Activated CD4-positive, alpha-beta T cell treated with anti-CD3 and anti-CD28 coated beads, Interleukin-2, amount 50 U/mL, for 4 hours (primary cell): ENCODE measurements at regions not wholly inside any gene's neighbourhood (a gene's known extent, or its start where the extent isn't known, plus 50 kb on each side); places are given as distances from the start of the nearest gene placed in this dataset.

ENCODE experiments used
- DNase-seq, 2 experiments: peaks; one replicate each; pipeline ENCODE4 v3.0.0-alpha.2; 2020

DNA sequence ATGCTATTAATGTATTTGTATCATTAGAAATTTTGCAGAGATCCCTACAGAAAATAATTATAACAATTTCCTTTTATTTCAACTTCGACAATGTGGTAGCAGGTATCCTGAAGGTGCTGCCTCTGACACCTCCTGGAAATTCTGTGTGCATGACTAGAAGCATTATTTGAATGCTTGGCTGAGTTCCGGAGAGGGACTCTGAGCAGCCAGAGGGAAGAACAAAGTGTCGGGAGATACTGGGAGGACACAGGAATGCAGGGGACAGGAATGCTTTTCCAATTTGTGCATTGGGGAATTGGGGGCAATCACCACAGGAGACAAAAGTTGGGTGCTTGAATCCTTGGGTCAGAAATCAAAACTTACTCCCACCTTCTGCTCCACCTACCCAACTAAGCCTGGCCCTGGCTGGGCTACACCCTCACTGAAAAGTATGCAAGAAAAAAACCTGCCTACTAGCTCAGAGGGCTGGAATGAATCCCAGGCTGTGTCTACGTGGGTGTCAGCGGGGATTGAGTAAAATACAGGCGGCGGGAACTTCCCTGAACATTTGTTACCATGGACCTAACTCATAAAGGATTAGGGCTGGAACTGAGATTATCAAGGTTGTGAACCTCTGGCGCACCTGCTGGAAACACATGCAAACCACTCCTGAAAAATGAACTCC lies 299.3 kb downstream of the SOX11 start:
- DNase-seq: no peak

- DNase-seq: no peak
Measured at GRCh38 chr2:5995832-5996231, 303.6 kb downstream of the SOX11 start.

- DNase-seq: no peak
Measured at GRCh38 chr2:6008186-6008585, 316.0 kb downstream of the SOX11 start.

- no peak for DNase-seq
Measured at GRCh38 chr2:6008726-6009125, 316.5 kb downstream of the SOX11 start.

DNA sequence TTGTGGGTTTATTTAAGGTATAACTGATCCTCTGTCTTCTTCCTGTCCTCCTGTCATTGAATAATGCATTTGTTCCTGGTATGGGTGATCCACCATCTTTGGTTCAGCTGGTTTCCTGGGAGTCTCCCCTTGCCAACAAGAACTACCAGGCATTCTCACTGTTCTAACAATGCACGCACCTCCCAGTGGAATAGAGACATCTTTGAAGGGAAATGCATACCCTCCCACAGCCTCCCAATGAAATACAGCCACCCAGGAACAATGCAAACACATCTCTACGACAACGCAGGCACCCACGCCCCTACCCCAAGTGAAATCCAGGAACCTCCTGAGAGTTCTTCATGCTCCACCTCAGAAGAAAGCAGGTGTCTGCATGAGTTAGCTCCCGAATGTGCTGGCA lies 318.0 kb downstream of the SOX11 start:
- DNase-seq: no peak

DNA sequence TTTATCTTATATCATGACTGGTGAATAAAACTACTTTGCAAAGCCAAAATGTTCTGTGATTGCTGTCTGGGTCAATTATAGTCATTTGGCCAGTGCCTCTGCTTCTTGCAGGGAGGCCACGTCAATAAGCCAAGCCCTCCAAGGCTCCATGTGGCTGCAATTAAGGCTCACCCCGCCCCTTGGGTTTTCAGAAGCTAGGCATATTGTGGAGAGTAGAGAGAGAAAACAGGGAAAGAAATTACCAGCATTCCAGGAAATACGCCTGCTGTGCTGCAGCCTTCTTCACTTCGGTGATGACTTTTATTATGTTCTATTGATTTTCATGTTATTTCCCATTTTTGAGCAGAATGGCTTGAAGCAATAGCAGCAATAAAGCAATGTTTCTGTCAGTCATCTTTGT lies 319.7 kb downstream of the SOX11 start:
- no peak for DNase-seq

- DNase-seq: no peak
Measured at GRCh38 chr2:6017736-6018286, 325.6 kb downstream of the SOX11 start.

DNA sequence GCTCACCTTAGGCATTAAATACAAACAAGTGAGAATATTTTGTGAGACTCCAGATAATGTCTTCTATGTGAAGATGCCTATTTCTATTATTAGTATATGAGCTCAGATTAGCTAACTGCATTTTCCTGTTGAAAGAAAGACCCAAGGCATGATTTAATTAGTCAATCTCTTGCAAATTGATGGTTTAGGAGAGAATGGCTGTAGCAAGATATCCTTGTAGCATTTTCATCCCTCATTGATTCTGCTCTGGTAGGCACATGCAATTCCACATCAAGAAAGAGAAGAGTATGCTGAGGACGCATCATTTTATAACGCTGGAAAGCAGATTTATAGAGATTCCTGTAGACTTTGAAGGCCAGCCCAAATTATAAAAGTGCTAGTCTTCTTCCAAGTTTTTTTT lies 332.0 kb downstream of the SOX11 start:
- no peak for DNase-seq

DNA sequence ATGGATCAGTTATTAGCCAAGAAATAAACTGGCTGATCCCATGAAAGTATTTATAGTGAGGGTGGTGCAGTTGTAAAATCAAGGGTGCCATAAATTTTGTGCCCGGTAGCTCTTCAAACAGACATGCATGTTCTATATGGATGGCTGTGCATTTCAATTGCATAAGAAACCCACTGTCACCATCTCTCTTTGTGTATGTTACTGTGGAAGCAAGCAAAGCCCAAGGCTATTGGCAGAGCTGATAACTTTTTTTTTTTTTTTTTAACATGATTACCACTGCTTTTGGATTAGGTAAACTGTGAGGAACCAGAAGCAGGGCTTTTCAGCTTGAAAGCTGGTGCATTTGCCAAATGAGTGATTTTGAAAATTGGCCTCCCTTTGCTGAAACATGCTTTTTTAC lies 332.6 kb downstream of the SOX11 start:
- no peak for DNase-seq

- no peak for DNase-seq
Measured at GRCh38 chr2:6025391-6025790, 333.2 kb downstream of the SOX11 start.

DNA sequence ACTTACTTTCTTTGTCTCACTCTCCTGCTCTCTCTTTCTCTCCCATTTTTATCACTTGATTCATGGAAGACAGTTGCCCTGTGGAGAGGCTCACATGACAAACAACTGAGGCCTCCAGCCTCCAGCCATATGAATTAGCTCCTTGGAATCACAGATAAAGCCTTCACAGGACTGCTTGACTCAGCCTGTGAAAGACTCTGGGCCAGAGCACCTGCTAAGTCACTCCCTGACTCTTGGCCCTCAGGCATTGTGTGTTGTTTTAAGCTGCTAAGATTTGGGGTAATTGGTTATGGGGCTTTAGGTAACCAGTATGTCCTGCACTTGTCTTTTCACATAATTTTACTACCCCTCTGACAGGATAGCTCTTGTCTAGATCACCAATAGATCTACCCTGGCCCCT lies 334.9 kb downstream of the SOX11 start:
- DNase-seq: no peak

DNA sequence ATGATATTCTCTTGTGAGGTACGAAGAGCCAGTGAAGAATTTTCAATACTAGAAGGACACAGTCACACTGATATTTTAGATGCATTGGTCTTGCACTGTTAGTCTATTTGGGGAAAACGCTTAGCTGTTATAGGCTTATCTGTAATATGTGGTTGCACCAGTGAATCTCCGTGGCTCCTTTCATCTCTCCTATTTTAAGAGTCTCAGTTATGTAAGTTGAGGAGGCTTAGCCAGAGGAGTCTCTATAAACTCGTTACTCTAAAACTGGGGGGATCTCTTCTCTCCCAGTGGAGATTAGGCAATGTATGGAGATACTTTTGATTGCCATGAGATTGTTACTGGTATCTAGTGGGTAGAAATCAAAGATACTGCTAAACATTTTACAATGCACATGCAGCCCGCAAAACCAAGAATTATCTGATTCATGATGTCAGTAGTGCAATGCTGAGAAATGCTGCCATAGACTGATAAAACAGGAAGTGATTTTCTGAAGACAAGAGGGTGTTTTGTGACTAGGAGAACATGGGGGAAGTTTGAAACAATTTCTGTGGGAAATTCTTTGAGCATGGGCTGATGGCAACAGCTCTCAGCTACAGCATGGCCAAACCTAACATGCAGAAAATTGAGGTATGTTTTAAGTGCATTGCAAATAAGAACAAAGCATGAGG lies 339.1 kb downstream of the SOX11 start:
- DNase-seq: no peak

- DNase-seq: no peak
Measured at GRCh38 chr2:6036211-6036610, 344.0 kb downstream of the SOX11 start.

DNA sequence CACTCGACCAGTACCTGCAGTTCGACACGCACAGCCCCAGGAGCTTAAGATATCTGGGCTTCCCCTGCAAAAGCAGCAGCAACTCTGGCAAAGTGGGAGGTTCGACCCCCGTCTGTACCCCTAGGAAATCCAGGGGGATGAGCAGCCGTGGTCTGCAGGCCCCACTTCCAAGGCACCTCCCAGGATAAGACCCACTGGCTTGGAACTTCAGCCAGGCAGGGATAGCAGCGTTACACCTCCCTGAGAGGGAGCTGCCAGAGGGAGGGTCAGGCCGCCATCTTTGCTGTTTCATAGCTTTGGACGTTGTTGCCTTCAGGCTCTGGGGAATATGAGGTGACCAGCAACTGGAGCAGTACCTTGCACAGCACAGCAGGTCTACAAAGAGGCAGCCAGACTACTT lies 351.1 kb downstream of the SOX11 start:
- DNase-seq: no peak

GRCh38 chr2:6052649-6053048 lies 360.5 kb downstream of the SOX11 start:
- no peak for DNase-seq

GRCh38 chr2:6053743-6054142 lies 361.6 kb downstream of the SOX11 start:
- DNase-seq: no peak

- no peak for DNase-seq
Measured at GRCh38 chr2:6054161-6054671, 362.0 kb downstream of the SOX11 start.

DNA sequence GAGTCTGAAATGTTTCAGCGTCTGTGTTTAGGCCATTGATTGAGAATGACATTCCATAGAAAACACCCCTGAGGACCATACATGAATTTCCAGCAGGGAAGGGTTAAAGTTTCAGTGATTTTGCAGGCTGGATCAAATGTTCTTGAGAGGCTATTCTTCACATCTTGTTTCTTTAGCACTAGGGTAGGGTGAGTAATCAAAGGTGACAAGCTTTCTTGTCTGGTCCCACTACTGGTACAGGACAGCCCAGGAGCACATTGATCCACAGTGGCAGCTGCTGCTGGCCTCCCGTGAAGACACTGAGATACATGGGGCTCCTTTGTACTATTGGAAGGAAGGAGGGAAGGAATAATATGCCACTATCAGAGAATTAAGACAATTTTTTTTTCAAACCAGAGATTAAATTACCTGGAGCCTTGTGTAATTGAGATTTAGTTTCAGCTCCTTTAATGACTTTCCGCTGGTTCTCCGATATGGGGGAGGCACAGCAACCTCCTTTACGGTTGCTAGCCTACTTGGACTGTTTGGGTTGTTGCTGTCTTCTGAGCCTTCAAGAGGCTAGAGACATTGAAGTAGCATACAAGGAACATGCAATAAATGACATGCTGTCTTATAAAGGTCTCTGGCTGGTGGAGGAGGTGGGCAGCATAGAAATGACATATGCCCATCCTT lies 368.9 kb downstream of the SOX11 start:
- DNase-seq: no peak

- DNase-seq: no peak
Measured at GRCh38 chr2:6064757-6065156, 372.6 kb downstream of the SOX11 start.

DNA sequence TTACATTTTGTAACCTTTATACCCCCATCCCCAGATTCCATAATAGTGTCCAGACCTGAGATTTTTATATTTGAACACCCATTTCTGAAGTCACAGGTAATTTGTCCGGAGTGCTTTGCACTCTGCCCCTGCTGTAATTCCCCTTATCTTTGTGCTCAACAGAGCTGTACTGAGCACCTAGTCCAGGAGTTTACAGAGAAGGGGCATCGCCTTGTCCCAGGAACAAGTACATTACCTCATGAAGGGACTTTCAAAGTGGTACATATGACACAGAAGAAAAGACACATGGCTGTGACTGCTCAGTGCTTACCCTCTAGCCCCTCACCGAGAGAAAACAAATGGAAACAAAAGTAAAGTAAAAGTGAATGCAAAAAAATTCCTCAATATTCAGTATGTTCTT lies 373.5 kb downstream of the SOX11 start:
- DNase-seq: no peak

- DNase-seq: no peak
Measured at GRCh38 chr2:6067089-6067488, 374.9 kb downstream of the SOX11 start.

DNA sequence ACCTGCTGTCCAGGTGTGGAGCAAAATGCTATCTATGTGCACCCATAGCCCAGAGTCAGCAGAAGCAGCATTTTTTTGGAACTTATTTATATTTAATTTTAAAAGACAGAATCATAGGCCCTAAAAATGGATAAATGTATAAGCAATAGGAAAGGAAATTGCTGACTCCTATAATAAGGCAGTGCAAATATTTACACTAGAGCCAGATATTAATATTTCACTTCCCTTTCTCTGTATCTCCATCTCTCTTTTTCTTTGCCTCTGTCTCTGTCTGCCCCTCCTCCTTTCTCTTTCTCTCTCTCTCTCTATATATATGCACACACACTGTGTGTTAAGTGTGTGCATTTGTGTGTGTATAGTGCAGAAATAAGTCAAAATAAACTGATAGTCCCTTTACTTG lies 375.6 kb downstream of the SOX11 start:
- no peak for DNase-seq

GRCh38 chr2:6068429-6068828 lies 376.2 kb downstream of the SOX11 start:
- DNase-seq: no peak

DNA sequence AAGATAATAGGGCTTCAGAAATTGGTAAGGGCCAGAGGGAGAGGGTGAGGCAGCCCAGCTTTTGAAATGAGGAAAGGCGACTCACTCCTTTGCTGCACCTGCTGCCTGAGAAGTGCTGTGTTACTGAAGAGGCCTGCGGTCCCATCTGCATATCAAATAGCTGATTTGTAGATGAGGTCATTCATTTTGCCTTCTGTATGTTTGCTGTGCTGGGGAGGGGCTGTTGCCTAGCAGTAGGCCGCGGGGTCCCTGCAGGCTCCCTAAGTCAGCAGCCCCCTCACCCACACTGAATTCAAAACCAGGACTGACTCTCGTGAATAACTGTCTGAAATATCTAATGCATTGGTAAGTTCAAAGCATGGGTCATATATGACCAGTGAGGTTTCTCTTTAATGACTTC lies 377.2 kb downstream of the SOX11 start:
- DNase-seq: no peak
